ENCODE measurements at regions not wholly inside any gene's neighbourhood (a gene's known extent, or its start where the extent isn't known, plus 50 kb on each side); places are given as distances from the start of the nearest gene placed in this dataset.

DNA sequence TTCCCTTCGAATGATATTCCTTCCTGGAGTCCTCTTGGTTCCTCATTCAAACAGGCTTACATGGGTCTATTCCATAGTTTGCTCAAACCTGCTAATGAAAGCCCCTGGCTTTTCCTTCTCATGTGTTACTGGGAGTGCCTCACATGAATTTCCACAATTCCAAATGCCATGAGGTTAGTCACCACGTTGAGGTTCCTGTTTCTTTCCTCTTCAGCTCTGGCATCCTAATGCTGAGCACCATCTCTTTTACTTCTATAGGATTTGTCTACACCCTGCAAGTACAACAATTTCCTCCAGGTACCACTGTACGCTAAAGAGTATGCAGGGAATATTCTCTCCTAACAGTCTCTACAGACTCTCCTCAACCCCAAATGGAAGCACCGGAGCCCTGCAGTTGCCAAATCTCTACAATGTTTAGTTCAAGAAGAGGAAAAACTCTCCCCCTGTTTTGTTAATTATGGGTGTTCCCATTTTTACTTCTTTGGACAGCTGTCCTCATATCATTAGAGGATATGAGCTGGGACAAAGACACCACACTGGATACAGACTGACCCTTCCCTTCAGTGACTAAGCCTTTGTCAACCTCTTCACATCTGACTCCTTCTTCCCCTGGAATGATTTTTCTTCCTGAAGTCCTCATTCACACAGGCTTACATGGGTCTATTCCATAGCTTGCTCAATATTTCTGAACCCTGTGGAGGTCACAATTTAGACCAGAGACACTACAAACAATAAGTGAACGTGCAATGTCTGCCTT lies 145.8 kb upstream of the BET1 start:
- no peak for TF ChIP-seq CTCF (IDR thresholded peaks at IDR 0.05)
- no peak for TF ChIP-seq PHF8 (IDR thresholded peaks at IDR 0.05; ENCODE audit: borderline replicate concordance, low read depth)
- no peak for TF ChIP-seq KDM1A (IDR thresholded peaks at IDR 0.05; ENCODE audit: low read depth)
- no peak for TF ChIP-seq MAZ (IDR thresholded peaks at IDR 0.05; ENCODE audit: borderline replicate concordance, low read depth, low read length)
- TF ChIP-seq FOSL2 (IDR thresholded peaks at IDR 0.05): no peak
- TF ChIP-seq FOSL2 (CRISPR knock-in tag; IDR thresholded peaks at IDR 0.05): no peak
- no peak for TF ChIP-seq NR3C1 (IDR thresholded peaks at IDR 0.05)
- no peak for TF ChIP-seq CEBPB (IDR thresholded peaks at IDR 0.05)
- TF ChIP-seq POLR2A (IDR thresholded peaks at IDR 0.05; ENCODE audit: low read length): no peak
- TF ChIP-seq HDAC2 (IDR thresholded peaks at IDR 0.05): no peak
- TF ChIP-seq, protein P1, sequence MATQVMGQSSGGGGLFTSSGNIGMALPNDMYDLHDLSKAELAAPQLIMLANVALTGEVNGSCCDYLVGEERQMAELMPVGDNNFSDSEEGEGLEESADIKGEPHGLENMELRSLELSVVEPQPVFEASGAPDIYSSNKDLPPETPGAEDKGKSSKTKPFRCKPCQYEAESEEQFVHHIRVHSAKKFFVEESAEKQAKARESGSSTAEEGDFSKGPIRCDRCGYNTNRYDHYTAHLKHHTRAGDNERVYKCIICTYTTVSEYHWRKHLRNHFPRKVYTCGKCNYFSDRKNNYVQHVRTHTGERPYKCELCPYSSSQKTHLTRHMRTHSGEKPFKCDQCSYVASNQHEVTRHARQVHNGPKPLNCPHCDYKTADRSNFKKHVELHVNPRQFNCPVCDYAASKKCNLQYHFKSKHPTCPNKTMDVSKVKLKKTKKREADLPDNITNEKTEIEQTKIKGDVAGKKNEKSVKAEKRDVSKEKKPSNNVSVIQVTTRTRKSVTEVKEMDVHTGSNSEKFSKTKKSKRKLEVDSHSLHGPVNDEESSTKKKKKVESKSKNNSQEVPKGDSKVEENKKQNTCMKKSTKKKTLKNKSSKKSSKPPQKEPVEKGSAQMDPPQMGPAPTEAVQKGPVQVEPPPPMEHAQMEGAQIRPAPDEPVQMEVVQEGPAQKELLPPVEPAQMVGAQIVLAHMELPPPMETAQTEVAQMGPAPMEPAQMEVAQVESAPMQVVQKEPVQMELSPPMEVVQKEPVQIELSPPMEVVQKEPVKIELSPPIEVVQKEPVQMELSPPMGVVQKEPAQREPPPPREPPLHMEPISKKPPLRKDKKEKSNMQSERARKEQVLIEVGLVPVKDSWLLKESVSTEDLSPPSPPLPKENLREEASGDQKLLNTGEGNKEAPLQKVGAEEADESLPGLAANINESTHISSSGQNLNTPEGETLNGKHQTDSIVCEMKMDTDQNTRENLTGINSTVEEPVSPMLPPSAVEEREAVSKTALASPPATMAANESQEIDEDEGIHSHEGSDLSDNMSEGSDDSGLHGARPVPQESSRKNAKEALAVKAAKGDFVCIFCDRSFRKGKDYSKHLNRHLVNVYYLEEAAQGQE (IDR thresholded peaks at IDR 0.05): no peak
- no peak for TF ChIP-seq POLR2AphosphoS2 (conservative IDR thresholded peaks at IDR 0.05; ENCODE audit: low read length)
- no peak for TF ChIP-seq MAX (IDR thresholded peaks at IDR 0.05)
